ENCODE measurements at regions not wholly inside any gene's neighbourhood (a gene's known extent, or its start where the extent isn't known, plus 50 kb on each side); places are given as distances from the start of the nearest gene placed in this dataset.

- no peak overlapping the region for H3K4me3 ChIP-seq
- 79% methylated on average over 4 of the region's 4 CpGs for WGBS
- no peak overlapping the region for H3K27ac ChIP-seq
- no peak for DNase-seq (ENCODE audit: low spot score in 2 of 2)
- no peaks in the 10 kb centered on the region for H3K27me3 ChIP-seq
- peaks cover 4% of the 10 kb centered on the region for H3K9me3 ChIP-seq
- H3K4me1 ChIP-seq = no peaks in the 10 kb centered on the region
- H3K36me3 ChIP-seq = no peaks in the 10 kb centered on the region
- TF ChIP-seq EP300 (IDR thresholded peaks at IDR 0.05) = no peak
- TF ChIP-seq POLR2AphosphoS5 (IDR thresholded peaks at IDR 0.05) = no peak
- TF ChIP-seq POLR2A (IDR thresholded peaks at IDR 0.05) = no peak
- TF ChIP-seq, protein P1, sequence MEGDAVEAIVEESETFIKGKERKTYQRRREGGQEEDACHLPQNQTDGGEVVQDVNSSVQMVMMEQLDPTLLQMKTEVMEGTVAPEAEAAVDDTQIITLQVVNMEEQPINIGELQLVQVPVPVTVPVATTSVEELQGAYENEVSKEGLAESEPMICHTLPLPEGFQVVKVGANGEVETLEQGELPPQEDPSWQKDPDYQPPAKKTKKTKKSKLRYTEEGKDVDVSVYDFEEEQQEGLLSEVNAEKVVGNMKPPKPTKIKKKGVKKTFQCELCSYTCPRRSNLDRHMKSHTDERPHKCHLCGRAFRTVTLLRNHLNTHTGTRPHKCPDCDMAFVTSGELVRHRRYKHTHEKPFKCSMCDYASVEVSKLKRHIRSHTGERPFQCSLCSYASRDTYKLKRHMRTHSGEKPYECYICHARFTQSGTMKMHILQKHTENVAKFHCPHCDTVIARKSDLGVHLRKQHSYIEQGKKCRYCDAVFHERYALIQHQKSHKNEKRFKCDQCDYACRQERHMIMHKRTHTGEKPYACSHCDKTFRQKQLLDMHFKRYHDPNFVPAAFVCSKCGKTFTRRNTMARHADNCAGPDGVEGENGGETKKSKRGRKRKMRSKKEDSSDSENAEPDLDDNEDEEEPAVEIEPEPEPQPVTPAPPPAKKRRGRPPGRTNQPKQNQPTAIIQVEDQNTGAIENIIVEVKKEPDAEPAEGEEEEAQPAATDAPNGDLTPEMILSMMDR (IDR thresholded peaks at IDR 0.05) = no peak
These were observed 318.6 kb downstream of the AKAIN1 start for GRCh38 chr18:4878480-4878879.

GRCh38 chr18:4871197-4871596 is 325.9 kb downstream of the AKAIN1 start:
- Histone ChIP-seq H3K4me3 (no peak overlapping the region), H3K27me3 (no peaks in the 10 kb centered on the region), H3K27ac (no peak overlapping the region), H3K36me3 (no peaks in the 10 kb centered on the region), H3K4me1 (no peaks in the 10 kb centered on the region), H3K9me3 (peaks cover 11% of the 10 kb centered on the region)
- TF ChIP-seq POLR2A (IDR thresholded peaks at IDR 0.05) = no peak
- TF ChIP-seq POLR2AphosphoS5 (IDR thresholded peaks at IDR 0.05) = no peak
- DNase-seq (ENCODE audit: low spot score in 2 of 2) = no peak

GRCh38 chr18:4870177-4870773 is 326.8 kb downstream of the AKAIN1 start:
- TF ChIP-seq, protein P1 (IDR thresholded peaks at IDR 0.05) = no peak
- TF ChIP-seq EP300 (IDR thresholded peaks at IDR 0.05) (no peak), POLR2A (IDR thresholded peaks at IDR 0.05) (no peak), POLR2AphosphoS5 (IDR thresholded peaks at IDR 0.05) (no peak)
- Histone ChIP-seq H3K36me3 (no peaks in the 10 kb centered on the region), H3K4me1 (no peaks in the 10 kb centered on the region), H3K27ac (no peak overlapping the region), H3K27me3 (no peaks in the 10 kb centered on the region), H3K4me3 (no peak overlapping the region), H3K9me3 (peaks cover 11% of the 10 kb centered on the region)
- 93% methylated on average over 4 of the region's 4 CpGs for WGBS
- DNase-seq (ENCODE audit: low spot score in 2 of 2) = no peak

- WGBS = 75% methylated on average over 3 of the region's 3 CpGs
- Histone ChIP-seq H3K27ac (no peak overlapping the region), H3K4me1 (no peaks in the 10 kb centered on the region), H3K4me3 (no peak overlapping the region), H3K36me3 (no peaks in the 10 kb centered on the region), H3K9me3 (peaks cover 11% of the 10 kb centered on the region), H3K27me3 (no peaks in the 10 kb centered on the region)
- TF ChIP-seq, protein P1 (IDR thresholded peaks at IDR 0.05) = no peak
- TF ChIP-seq EP300 (IDR thresholded peaks at IDR 0.05) (no peak), POLR2AphosphoS5 (IDR thresholded peaks at IDR 0.05) (no peak), POLR2A (IDR thresholded peaks at IDR 0.05) (no peak)
- no peak for DNase-seq (ENCODE audit: low spot score in 2 of 2)
These were observed 327.9 kb downstream of the AKAIN1 start for GRCh38 chr18:4869155-4869554.

DNA sequence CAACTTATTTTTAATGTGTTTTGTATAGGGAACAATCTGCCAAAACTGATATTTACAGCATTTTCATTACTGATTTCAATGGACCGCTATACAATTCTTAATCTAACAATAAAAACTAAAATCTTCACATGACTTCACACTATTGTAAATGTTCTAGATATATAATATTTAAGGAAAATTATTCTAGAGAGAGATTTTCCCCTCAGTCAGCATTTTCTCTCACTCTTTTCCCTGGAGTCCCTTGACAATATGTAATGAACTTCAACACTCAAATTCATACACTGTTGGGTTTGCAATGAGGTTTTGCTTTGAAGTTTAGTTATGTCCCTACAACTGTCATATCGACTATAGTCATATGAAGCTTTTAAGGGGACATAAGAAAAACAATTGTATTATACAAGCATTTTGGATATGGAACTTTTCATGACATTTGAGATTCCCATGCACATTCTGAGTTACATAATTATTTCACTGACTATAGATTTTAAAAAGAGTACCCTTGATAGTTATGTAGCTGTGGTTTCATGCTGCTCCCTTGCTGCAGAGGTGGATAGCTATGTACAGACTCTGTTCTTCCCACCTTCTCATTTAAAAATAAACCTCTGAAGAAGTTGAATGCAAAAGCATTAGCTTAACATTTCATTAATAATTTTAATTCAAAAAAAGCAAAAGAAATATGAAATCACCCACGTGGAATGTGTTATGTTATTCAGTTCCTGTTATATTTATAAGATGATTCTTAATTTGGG is 338.5 kb downstream of the AKAIN1 start:
- Histone ChIP-seq H3K4me1 (no peaks in the 10 kb centered on the region), H3K4me3 (no peak overlapping the region), H3K27me3 (no peaks in the 10 kb centered on the region), H3K27ac (no peak overlapping the region), H3K9me3 (peaks cover 4% of the 10 kb centered on the region), H3K36me3 (no peaks in the 10 kb centered on the region)
- no peak for DNase-seq (ENCODE audit: low spot score in 2 of 2)
- TF ChIP-seq POLR2A (IDR thresholded peaks at IDR 0.05) (no peak), EP300 (IDR thresholded peaks at IDR 0.05) (no peak), POLR2AphosphoS5 (IDR thresholded peaks at IDR 0.05) (no peak)
- TF ChIP-seq, protein P1 (IDR thresholded peaks at IDR 0.05) = no peak
- WGBS = 83% methylated on average over 3 of the region's 3 CpGs

All from suprapubic skin (tissue), 4 donors.